Panc1 (cell line): ENCODE measurements at regions not wholly inside any gene's neighbourhood (a gene's known extent, or its start where the extent isn't known, plus 50 kb on each side); places are given as distances from the start of the nearest gene placed in this dataset.

Source experiments
- CTCF ChIP-seq: fragments of 450-650 bp; IDR thresholded peaks from 2 replicates; pipeline ENCODE4 v1.5.1; 2017; ENCODE audit warnings: mild to moderate bottlenecking
- POLR2AphosphoS5 ChIP-seq: IDR thresholded peaks from 2 replicates; pipeline ENCODE4 v1.6.1; 2012; ENCODE audit warnings: mild to moderate bottlenecking, low read depth, low read length, moderate library complexity
- REST ChIP-seq, 2 experiments: IDR thresholded peaks; 2 replicates each; pipeline ENCODE4 v1.6.1; 2011 to 2012; ENCODE audit warnings: low read depth in 2 of 2, control low read depth in 1 of 2, low read length in 1 of 2, mild to moderate bottlenecking in 1 of 2, moderate library complexity in 1 of 2; ENCODE audit not compliant: insufficient read depth in 1 of 2
- SIN3A ChIP-seq: IDR thresholded peaks from 2 replicates; pipeline ENCODE4 v1.6.1; 2012; ENCODE audit warnings: low read depth, mild to moderate bottlenecking, low read length, moderate library complexity, borderline replicate concordance; ENCODE audit not compliant: insufficient read depth
- TCF7L2 ChIP-seq: IDR thresholded peaks from 2 replicates; pipeline ENCODE4 v1.6.1; 2011; ENCODE audit warnings: mild to moderate bottlenecking, low read depth, low read length, inconsistent platforms

GRCh38 chr18:4704781-4705180 lies 249.7 kb upstream of the DLGAP1 start:
- TF ChIP-seq CTCF (no peak), POLR2AphosphoS5 (no peak), SIN3A (no peak), REST (IDR thresholded peaks at IDR 0.05; ENCODE audit: insufficient read depth in 1 of 2, low read depth in 2 of 2, low read length in 1 of 2) (no peak), TCF7L2 (no peak)
